ENCODE measurements at regions not wholly inside any gene's neighbourhood (a gene's known extent, or its start where the extent isn't known, plus 50 kb on each side); places are given as distances from the start of the nearest gene placed in this dataset.

DNA sequence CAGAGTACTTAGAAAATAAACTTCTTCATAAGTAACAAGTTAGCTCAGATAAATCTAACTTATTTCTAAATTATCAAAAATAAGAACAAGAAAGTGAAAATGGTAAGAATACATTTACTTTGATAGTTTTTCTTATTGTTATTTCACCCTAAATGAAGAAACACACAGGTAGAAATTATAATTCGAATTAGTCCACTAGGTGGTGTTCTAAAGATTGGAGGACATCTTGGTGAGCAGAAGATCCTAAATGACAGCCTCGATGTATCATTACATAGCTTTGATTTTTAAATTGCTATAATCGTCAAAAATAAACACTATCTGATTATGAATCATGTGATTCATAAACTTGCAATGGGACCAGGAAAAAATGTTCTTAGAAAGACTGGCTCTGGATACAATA is 280.8 kb upstream of the UBE2E2 start:
- DNase-seq (ENCODE audit: low read depth) = no peak
- TF ChIP-seq, protein P1, sequence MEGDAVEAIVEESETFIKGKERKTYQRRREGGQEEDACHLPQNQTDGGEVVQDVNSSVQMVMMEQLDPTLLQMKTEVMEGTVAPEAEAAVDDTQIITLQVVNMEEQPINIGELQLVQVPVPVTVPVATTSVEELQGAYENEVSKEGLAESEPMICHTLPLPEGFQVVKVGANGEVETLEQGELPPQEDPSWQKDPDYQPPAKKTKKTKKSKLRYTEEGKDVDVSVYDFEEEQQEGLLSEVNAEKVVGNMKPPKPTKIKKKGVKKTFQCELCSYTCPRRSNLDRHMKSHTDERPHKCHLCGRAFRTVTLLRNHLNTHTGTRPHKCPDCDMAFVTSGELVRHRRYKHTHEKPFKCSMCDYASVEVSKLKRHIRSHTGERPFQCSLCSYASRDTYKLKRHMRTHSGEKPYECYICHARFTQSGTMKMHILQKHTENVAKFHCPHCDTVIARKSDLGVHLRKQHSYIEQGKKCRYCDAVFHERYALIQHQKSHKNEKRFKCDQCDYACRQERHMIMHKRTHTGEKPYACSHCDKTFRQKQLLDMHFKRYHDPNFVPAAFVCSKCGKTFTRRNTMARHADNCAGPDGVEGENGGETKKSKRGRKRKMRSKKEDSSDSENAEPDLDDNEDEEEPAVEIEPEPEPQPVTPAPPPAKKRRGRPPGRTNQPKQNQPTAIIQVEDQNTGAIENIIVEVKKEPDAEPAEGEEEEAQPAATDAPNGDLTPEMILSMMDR (IDR thresholded peaks at IDR 0.05; ENCODE audit: insufficient read depth, low read depth, low read length) = no peak; the same call in 1 of the 2 replicates
- ChIA-PET CTCF (interaction anchor here (0.7 to 1.0 kb wide), 2 partner anchors 17 to 29 kb away, joined by 3 to 4 read pairs; no protein-coding TSS in a partner anchor), POLR2A (no interaction called here)
- Histone ChIP-seq H3K27me3 (ENCODE audit: control insufficient read depth, insufficient read depth, low read length) (no peaks in the 10 kb centered on the region), H3K36me3 (ENCODE audit: control insufficient read depth, insufficient read depth, low read length) (no peaks in the 10 kb centered on the region), H3K4me3 (ENCODE audit: low read depth, low read length) (no peak overlapping the region)

DNA sequence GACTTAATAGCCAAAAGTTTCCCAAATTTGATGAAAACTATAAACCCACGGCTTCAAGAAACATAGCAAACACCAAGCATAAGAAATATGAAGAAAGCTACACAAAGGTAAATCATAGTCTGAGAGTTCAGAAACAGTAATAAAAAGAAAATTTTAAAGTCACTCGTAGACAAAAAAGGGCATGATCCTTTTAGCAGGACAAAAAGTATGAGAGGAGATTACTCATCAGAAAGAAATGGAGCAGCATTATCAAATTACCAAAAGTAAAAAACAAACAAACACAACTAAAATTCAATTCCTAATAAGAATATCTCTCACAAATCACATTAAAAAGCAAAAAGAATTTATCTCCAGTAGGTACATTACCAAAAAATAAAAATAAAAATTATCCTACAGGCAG is 279.4 kb upstream of the UBE2E2 start:
- TF ChIP-seq, protein P1 (IDR thresholded peaks at IDR 0.05; ENCODE audit: insufficient read depth, low read depth, low read length) = no peak
- ChIA-PET POLR2A (no interaction called here), CTCF (no interaction called here)
- H3K36me3 ChIP-seq (ENCODE audit: control insufficient read depth, insufficient read depth, low read length) = no peaks in the 10 kb centered on the region
- H3K27me3 ChIP-seq (ENCODE audit: control insufficient read depth, insufficient read depth, low read length) = no peaks in the 10 kb centered on the region
- no peak for DNase-seq (ENCODE audit: low read depth)
- H3K4me3 ChIP-seq (ENCODE audit: low read depth, low read length) = no peak overlapping the region

DNA sequence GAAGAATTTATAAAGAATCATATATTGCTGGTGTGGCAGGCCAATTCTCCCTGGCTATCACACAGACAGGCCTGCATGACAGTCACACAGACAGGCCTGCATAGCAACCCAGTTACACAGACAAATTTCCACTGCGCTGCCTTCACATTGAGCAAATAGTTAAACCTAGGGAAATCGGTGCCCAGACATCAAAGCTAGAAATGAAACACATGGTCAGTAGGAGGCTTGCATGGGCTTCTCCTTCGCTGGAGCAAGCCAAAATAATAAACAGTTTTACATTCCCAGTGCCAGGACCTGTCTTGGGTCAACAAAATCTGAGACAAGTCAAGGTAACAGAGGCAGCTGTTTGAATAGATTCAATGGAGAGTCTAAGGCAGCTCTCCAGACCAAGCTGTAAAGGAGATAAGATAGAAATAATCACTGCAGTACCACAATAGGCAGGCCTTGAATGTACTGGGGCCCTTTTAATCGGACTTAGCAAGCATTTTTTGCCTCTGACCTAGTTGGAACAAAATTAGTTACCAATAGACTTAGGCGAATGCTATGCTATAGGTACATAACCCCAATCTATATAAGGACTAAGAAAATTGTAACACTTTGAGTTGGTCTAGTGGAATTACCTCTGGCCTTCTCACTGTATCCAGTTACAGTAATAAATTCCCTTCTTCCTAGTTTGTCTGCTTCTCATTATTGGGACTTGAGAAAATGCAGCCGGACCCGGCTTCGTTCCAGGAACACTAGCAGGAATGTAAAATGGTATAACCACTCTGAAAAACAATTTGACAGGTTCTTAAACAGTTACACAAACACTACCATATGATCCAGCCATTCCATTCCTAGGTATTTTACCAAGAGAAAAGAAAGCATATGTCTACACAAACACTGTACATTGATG is 274.7 kb upstream of the UBE2E2 start:
- no peak for DNase-seq (ENCODE audit: low read depth)

DNA sequence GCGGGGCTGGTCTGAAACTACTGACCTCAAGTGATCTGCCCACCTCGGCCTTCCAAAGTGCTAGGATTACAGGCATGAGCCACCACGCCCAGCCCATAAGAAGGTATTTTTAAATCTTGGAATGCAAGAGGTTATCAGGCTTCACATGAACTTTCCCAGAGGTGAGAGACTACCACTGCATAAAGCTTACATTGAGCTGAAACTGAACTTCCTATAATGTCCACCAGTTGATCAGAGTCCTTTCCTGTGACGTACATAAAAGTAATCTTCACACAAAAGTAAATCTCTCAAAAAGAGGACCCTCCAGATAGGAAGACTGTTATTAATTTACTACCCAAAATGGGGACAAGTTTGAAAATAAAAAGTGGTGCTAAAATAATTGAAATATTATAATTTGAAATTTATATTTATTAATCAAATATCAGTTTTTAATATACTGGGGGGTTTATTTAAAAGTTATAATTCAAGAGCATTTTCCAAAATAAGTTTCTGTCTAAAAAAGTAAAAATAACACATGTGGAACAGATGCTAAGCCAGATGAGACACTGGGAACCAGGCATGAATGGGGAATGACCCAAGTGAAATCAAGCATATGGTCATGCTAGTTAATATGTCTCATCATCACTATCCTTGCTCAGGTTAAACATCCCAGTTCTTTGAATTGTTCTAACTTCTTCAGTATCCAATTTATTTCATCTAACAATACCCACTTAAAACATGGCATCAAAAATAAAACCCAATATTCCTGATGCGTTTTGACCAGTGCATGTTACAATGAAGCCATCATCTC is 269.9 kb upstream of the UBE2E2 start:
- ChIA-PET CTCF (interaction anchor here (1.1 kb wide), 1 partner anchor 13 kb away, joined by 3 read pairs; no protein-coding TSS in a partner anchor), POLR2A (no interaction called here)
- no peaks in the 10 kb centered on the region for H3K27me3 ChIP-seq (ENCODE audit: control insufficient read depth, insufficient read depth, low read length)
- TF ChIP-seq, protein P1 (IDR thresholded peaks at IDR 0.05; ENCODE audit: insufficient read depth, low read depth, low read length) = no peak
- H3K4me3 ChIP-seq (ENCODE audit: low read depth, low read length) = no peak overlapping the region
- DNase-seq (ENCODE audit: low read depth) = no peak
- H3K36me3 ChIP-seq (ENCODE audit: control insufficient read depth, insufficient read depth, low read length) = no peaks in the 10 kb centered on the region

More for the DNA sequence above, 274.7 kb upstream of the UBE2E2 start:
- Histone ChIP-seq H3K4me3 (ENCODE audit: low read depth, low read length) (no peak overlapping the region), H3K36me3 (ENCODE audit: control insufficient read depth, insufficient read depth, low read length) (no peaks in the 10 kb centered on the region), H3K27me3 (ENCODE audit: control insufficient read depth, insufficient read depth, low read length) (no peaks in the 10 kb centered on the region)
- POLR2A ChIA-PET = no interaction called here
- CTCF ChIA-PET = no interaction called here
- TF ChIP-seq, protein P1 (IDR thresholded peaks at IDR 0.05; ENCODE audit: insufficient read depth, low read depth, low read length) = no peak

DNA sequence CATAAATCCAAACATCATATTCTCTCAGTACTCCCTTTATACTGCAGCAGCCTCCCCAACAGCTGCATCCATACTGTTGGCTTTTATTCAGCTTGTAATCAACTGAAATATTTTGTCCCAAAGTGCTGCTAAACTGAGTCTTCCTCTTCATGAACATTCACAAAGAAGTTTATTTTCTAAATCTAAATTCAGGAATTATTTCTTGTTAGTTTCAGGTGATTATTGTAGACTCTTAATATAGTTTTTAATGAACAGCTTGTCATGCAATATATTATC is 269.3 kb upstream of the UBE2E2 start:
- Histone ChIP-seq H3K27me3 (ENCODE audit: control insufficient read depth, insufficient read depth, low read length) (no peaks in the 10 kb centered on the region), H3K36me3 (ENCODE audit: control insufficient read depth, insufficient read depth, low read length) (no peaks in the 10 kb centered on the region), H3K4me3 (ENCODE audit: low read depth, low read length) (no peak overlapping the region)
- TF ChIP-seq, protein P1 (IDR thresholded peaks at IDR 0.05; ENCODE audit: insufficient read depth, low read depth, low read length) = no peak
- POLR2A ChIA-PET = no interaction called here
- DNase-seq (ENCODE audit: low read depth) = no peak
- CTCF ChIA-PET = interaction anchor here (1.1 kb wide), 1 partner anchor 13 kb away, joined by 3 read pairs; no protein-coding TSS in a partner anchor

All from BJ (cell line).